Renal pelvis (tissue), 1 donor: ENCODE measurements at regions not wholly inside any gene's neighbourhood (a gene's known extent, or its start where the extent isn't known, plus 50 kb on each side); places are given as distances from the start of the nearest gene placed in this dataset.

Experiments
- DNase-seq: peaks from one replicate; pipeline ENCODE4 v3.0.0-alpha.2; 2013

DNA sequence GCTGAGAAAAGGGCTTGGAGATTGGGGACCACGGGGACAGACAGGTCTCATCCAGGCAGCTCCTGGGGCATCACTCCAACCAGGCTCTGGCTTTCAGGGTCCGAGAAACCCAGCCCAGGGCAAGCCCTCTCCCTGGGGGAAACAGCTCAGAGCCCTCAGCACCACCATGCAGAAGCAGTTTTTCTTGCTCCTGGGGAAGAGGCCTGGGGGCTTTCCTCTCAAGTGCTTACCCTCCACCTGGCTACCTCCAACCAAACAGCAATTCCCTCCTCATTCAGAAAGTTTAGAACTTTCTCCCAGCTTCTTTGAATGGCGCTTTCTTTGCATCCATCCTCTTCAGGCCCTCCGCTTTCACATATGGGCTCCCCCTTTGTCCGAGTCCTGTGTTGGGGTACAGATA lies 110.4 kb upstream of the PHACTR3 start:
- DNase-seq = no peak

DNA sequence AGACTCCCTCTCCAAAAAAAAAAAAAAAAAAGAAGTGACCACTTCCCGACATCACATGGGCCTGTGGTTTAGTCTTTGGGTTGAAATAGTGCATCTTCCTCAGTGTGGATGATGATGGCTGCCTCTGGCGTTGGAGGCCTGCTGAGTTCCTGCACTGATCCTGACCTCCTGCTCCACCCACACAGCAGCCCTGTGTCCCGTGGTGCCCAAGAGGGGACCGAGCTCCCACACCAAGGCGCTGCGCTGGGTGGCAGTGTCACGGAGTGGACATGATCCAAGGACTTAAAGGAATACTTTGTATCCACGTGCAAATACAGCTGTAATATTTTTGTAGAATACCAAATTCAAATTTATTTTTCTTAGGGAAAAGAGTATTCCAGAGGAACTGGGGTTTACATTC lies 109.2 kb upstream of the PHACTR3 start:
- no peak for DNase-seq

DNA sequence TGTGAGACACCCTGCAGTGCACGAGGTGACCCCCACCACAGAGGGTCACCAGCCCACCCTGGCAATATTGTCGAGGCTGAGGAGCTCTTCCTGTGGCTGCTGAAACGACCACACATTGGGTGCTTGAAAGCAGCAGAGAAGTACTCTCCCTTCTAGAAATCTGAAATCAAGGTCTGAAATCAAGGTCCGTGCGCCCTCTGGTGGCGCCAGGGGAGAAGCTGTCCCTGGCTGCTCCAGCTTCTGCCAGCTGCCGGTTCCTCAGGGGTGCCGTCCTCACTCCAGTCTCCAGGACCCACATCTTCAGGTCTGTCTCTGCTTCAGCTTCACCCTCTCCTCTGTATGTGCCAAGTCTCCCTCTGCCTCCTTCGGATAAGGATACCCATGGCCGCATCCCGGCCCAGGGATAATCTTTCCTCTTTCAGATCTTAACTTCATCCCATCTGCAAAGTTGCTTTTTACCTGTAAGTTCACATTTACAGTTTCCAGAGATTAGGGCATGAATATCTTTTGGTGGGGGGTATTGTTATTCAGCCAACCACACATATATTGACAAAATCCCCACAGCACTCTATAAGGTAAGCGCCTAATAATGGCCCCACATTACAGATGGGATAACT lies 108.3 kb upstream of the PHACTR3 start:
- DNase-seq = peak; percentile 74

DNA sequence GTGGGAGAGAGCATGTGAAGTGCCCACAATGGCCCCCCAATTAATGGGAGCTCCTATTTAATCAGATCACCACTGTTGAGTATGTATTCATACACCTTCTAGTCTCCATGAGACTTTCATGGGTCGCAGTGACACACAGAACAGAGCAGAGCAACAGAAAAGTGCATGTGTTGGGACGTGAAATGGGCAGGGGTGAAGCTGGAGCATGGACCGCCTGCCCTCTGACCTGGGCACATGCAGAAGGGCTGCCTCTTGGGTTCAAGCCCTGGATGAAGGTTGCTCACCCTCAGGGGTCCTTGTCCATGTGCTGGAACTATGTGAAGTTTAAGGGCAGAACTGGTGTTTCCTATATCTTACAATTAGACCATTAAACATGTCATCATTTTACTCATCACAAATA lies 106.0 kb upstream of the PHACTR3 start:
- DNase-seq = no peak

DNA sequence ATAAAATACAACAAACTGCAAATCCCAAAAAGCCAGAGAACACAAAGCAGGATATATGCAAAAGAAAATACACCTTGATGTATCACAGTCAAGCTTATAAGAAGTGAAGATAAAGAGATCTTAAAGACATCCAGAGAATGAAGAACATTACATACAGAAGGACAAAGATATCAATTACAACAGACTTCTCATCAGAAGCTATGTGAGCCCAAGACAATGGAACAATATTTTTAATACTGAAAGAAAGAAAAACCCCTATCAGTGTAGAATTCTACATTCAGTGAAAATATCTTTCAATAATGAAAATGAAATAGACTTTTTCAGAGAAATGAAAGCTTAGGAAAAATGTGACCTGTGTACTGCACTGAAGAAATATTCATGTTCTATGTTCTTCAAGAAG lies 104.5 kb upstream of the PHACTR3 start:
- DNase-seq = no peak

DNA sequence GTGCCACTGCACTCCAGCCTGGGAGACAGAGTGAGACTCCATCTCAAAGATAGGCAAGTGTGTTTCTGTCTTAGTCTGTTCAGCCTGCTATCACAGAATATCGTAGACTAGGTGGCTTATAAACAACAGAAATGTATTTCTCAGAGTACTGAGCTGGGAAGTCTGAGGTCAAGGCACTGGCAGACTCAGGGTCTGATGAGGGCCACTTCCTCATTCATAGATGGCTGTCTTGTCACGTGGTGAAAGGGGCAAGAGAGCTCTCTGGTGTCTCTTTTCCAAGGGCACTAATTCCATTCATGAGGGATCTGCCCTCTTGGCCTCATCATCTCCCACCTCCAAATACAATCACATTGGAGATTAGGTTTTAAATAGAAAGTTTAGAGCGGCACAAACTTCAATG lies 95.6 kb upstream of the PHACTR3 start:
- no peak for DNase-seq

DNA sequence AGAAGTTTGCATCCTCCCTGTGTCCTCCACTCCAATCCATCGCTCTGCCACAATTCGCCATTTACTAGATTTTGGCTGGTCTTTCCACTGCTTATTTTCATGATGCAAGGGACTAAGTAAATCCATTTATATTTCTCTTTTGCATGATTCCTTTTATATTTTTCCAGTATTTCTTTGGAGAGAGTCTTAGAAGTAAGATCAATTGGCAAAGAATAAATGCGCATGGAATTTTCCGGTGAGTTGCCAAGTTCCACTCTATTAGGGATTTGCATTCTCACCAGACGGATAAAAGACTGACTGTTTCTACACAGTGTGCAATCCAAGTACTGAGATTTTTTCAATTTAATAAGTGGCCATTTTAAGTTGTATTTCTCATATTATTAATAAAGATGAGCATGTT lies 91.7 kb upstream of the PHACTR3 start:
- no peak for DNase-seq

DNA sequence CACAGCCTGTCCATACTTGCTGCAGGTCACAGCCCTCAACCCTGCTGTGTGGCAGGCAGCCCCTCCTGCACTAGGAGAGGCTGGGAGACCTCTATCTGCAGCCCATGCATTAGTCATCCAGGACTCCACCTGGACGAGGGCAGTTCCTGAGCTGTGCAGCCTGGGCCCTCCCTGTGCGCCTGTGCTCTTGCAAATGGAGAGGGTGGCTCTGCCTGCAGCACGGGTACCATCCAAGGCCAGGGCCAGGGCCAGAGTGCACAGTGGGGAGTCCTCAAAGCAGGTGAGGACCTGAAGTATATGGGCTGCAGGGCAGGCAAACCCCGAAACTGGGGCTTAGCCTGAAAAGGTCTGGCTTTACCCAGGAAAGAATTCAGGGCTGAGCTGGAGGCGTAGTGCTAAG lies 89.8 kb upstream of the PHACTR3 start:
- DNase-seq = no peak

DNA sequence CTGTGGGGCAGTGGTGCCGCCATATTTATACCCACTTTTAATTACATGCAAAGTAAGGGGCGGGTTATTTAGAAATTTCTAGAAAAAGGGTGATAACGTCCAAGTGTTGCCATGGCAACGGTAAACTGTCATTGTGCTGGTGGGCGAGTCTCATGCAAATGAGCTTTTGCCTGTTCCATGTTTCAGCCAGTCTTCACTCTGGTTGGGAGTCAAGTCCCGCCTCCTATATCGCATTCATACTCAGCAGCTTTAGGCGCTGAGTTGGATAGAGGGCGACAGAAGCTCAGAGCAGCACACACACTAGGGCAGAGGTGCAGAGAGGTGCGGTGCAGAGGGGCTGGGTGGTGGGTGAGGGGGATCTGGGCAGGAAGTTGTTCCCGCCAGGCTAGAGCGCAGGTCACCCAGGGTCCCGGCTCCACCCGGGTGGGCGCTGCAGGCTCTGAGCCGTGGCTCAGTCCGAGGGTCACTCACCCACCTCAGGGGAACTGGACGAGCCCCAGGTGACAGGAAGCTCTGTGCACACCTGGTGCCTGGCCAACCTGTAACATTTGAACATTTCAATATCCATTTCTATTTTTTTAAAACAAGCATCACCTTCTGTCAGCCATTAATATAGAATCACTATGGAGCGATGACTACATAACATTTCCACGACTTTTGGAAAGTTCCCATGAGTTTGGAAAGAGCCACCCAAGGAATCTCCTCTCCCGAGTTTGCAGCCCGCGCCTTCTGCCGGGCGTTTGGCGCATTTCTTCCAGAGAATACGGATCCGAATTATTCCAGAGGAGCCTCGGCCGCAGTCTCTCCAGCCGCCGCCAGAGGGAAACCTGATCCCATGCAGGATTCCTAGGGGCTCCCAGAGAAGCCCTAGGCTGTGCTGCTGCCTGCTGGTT lies 89.1 kb upstream of the PHACTR3 start:
- DNase-seq = peak; percentile 81

DNA sequence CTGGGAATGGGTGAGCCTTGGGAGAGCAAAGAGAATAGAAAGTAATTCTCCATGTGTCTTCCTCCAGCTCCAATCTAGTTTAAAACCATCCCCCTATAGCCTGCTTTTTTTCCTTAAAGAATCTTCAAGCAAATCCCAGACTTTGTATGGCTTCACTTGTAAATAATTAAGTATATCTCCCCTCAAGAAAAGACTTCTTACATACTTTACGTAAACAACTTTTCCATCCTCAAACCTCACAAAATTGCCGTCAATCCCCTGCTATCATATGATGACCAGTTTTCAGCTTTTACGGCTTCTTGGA lies 88.5 kb upstream of the PHACTR3 start:
- no peak for DNase-seq

DNA sequence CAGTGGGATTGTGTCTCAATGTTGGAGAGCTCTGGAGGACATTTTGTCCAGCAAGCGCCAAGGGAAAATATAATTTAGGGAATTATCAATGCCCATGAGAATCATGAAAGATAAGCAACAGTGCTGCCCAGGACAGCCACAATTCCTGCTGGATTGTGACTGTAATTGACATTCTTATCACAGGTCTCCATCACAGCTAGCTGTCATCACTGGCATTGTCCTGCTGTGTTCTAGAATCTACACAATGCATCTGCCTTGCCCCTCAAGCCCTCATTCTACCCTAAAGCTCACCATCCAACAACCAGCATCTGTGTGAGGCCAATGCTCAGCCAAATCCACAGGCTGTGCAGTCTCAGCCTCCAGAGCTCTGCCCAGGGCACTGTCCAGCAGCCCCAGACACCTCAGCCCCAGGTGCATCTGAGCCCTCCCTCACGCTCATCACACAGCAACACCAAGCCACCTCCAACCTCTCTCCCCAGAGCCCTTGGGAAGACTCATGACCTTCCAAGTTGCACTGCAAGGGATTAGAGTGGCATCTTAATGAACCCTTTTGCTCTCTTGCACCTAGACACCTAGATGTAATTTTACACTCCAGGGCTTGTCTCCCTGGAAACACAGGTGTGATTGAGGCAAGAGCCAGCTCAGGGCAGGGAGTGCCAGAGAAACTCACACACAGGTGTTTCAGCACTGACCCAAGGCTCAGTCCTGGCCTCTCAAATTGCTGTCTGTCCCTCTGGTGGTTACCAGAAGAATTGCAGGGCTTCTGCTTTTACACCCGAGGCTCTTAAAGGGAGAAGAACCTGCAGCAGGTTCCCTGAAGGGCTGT lies 85.2 kb upstream of the PHACTR3 start:
- DNase-seq = peak; percentile 34

DNA sequence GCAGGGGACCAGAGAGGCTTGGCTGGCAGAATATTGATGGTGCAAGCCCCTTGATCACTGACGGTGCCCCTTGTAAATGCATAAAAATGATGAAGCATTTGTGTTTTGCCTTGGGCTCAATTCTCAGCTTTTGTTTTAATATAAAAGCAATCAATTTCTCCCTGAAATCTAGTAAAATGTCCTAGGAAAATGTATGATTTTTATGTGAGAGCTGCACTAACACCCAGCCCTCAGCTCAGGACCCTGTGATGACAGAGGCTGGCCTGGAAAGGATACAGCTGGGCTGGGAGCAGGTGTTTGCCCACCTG lies 84.7 kb upstream of the PHACTR3 start:
- no peak for DNase-seq

DNA sequence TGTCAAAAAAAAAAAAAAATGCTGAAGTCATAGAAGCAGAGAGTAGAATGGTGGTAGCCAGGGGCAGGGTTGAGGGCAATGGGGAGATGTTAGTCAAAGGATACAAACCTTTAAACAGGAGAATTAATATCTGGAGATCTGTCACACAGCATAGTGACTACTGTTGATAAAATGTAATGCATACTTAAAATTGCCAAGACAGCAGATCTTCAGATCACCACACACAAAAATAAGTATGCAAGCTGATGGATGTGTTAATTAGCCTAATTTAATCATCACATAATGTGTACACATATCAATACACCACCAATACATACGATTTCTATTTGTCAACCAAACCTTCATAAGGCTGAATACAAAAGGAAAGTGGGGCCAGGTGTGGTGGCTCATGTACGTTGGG lies 83.5 kb upstream of the PHACTR3 start:
- no peak for DNase-seq

DNA sequence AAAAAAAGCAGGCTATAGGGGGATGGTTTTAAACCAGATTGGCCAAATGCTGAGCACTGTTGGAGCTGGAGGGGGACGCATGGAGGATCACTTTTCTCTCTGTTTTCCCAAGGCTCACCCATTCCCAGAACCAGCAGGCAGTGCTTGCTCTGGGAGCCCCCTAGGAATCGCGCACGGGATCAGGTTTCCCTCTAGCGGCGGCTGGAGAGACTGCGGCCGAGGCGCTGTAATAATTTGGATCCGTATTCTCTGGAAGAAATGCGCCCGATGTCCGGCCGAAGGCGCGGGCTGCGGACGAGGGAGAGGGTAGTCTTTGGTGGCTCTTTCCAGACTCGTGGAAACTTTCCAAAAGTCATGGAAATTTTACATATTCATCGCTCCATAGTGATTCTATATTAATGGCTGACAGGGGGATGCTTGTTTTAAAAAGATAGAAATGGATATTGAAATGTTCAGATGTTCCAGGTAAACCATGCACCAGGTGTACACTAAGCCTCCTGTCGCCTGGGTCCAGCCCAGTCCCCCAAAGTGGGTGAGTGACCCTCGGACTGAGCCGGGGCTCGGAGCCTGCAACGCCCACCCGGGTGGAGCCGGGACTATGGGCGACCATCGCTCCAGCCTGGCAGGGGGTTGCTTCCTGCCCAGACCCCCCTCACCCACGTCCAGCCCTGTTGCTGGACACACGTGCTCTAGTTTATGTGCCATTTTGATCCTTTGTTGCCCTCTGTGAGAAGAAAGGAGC lies 78.7 kb upstream of the PHACTR3 start:
- peak; percentile 71 for DNase-seq

DNA sequence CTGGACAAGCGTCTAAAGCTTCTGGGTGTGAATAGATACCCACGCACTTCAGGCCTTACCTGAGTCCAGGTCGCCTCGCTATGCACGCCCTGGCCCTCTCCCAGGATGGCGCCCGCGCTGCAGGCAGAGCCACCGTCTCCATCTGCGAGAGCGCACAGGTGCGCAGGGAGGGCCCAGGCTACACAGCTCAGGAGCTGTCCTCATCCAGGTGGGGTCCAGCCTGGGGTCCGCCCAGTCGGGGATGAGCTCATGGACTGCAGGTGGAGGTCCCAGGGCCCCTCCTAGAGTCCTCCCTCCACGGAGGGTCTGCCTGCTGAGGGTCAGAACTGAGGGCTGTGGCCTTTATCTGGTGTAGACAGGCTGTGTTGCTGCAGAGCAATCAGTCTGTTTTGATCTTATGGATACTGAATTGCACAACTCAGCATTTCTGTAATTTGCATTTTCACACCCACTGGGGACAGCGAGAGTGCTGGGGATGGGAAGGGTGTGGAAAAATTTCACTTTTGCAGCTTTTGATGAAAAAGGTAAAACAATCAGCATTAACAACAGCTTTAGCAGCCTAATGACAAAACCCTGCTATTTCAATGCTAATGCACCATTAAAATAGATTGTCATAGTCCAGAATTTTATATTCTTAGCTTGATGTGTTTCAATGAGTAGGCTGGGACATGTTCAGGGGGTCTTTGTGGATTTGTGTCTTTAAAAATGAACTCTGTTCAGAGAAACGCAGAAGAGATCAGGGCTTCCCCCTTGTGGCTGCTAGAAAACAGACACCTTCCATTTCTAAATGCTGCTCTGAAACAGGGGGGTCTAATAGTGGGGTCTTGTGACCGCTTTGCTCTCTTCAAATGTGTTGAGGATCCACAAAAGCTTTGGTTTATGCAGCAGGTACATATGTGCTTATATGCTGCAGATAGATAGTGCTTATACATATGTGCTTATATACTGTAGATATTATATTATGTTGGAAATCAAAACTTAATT lies 77.8 kb upstream of the PHACTR3 start:
- DNase-seq = no peak

DNA sequence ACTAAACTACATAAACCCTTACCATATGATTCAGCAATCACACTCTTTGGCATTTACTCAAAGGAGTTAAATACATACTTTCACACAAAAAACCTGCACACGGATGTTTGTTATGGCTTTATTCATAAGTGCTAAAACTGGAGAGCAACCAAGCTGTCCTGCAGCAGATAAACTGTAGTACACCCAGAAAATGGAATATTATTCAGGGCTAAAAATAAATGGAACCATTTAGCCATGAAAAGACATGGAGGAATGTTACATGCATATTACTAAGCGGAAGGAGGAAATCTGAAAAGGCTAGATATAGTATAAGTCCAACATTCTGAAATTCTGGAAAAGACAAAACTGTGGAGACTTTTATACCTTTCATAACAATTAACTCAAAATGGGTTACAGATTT lies 73.6 kb upstream of the PHACTR3 start:
- DNase-seq = no peak

DNA sequence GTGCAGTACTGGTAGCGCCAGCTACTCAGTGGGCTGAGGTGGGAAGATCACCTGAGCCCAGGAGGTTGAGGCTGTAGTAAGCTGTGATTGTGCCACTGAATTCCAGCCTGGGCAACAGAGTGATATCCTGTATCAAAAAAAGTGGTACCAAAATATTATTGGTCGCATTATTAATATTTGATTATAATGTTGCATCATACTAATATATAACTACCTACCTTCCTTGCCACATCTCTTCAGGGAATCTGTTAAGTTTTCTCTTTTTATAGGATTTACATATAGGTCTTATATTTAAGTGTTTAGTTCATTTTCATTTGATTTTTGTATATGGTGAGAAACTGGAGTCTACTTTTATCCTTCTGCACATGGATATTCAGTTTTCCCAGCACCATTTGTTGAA lies 66.3 kb upstream of the PHACTR3 start:
- no peak for DNase-seq

DNA sequence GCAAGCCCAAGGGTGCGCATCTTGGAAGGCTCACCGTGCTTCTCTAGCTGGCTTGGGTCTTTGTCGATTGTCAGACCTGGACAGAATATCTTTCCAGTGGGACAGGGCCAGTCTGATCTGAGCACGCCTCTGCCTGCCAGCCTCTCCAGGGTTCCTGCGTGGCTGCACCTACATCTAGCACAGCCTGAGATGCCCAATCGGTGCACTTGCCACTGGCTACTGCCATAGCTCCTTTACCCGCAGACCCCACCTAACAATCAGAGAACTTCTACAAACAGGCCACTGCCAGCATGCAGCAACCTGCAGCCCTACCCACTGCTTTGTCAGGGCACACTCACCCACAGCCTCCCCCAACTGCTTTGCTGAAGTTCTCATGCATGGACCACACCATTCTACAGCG lies 56.7 kb upstream of the PHACTR3 start:
- DNase-seq = no peak
